ENCODE measurements at regions not wholly inside any gene's neighbourhood (a gene's known extent, or its start where the extent isn't known, plus 50 kb on each side); places are given as distances from the start of the nearest gene placed in this dataset.

GRCh38 chr12:127146991-127147718 is 1119.8 kb upstream of the TMEM132C start:
- TF ChIP-seq CTCF (IDR thresholded peaks at IDR 0.05) (no peak), EZH2phosphoT487 (IDR thresholded peaks at IDR 0.05) (no peak), EZH2 (IDR thresholded peaks at IDR 0.05) (no peak)
